Right lobe of liver (tissue), 6 donors: ENCODE measurements at regions not wholly inside any gene's neighbourhood (a gene's known extent, or its start where the extent isn't known, plus 50 kb on each side); places are given as distances from the start of the nearest gene placed in this dataset.

ENCODE experiments used
- ATAC-seq, 4 donors: fragments of 200-7000 bp; cut with Tn5 transposase; one replicate each; pipeline ENCODE4 v1.9.1; 2020; ENCODE audit warnings: mild to moderate bottlenecking in 4 of 4, moderate library complexity in 4 of 4
- DNase-seq, 3 donors: peaks; one replicate each; pipeline ENCODE4 v3.0.0-alpha.2; 2020
- H3K27ac ChIP-seq, 3 donors: fragments of 200-600 bp; one replicate each; pipeline ENCODE4 v1.8.0; 2022
- H3K27me3 ChIP-seq, 2 donors: fragments of 200-600 bp; one replicate each; pipeline ENCODE4 v1.8.0; 2022
- H3K36me3 ChIP-seq, 4 donors: fragments of 200-600 bp; sonication (generic) in 1 of 4; one replicate each; pipeline versions ENCODE4 v1.5.1 to v1.8.0; 2017 to 2022; ENCODE audit warnings: control low read depth in 1 of 4
- H3K4me1 ChIP-seq, 4 donors: fragments of 200-600 bp; sonication (generic) in 1 of 4; one replicate each; pipeline versions ENCODE4 v1.5.1 to v1.8.0; 2017 to 2022; ENCODE audit warnings: control low read depth in 1 of 4
- H3K4me3 ChIP-seq, 3 donors: fragments of 200-600 bp; one replicate each; pipeline ENCODE4 v1.8.0; 2022
- H3K9me3 ChIP-seq, 4 donors: fragments of 200-600 bp; sonication (generic) in 1 of 4; one replicate each; pipeline versions ENCODE4 v1.5.1 to v1.8.0; 2017 to 2022; ENCODE audit warnings: control low read depth in 1 of 4
- POLR2A ChIP-seq: fragments of 450-650 bp; IDR thresholded peaks from one replicate; pipeline ENCODE4 v1.6.1; 2017; ENCODE audit warnings: antibody characterized with exemption, mild to moderate bottlenecking
- WGBS: methylation state at CpG from one replicate; pipeline ENCODE4 v1.1.6; 2018; ENCODE audit warnings: low coverage, low lambda C conversion rate; ENCODE audit not compliant: insufficient coverage; ENCODE audit errors: missing lambda C conversion rate; 5-methylcytosine and 5-hydroxymethylcytosine counted together
- intact Hi-C, 2 donors: fragments of 100-400 bp; cut with DNase I; formaldehyde crosslinking; loops; one replicate each; pipeline versions ENCODE4 v1.11.2 to v1.14.1; 2022
- TF ChIP-seq, protein P1 (sequence below), 4 donors: fragments of 200-600 bp in 3 of 4; fragments of 450-650 bp in 1 of 4; IDR thresholded peaks; one replicate each; pipeline versions ENCODE4 v1.5.1 to v1.8.0; 2016 to 2022; ENCODE audit warnings: antibody characterized with exemption in 4 of 4, mild to moderate bottlenecking in 2 of 4
- donor health status: DM: no; HTN: yes; CAD: no.
- donor health status: DM: no; HTN: no; CAD: no.
- donor health status: DM: no; HTN: no; CAD: no.
- donor health status: DM: no; HTN: yes; CAD: no.
- donor health status: DM: no; HTN: yes; CAD: no.

DNA sequence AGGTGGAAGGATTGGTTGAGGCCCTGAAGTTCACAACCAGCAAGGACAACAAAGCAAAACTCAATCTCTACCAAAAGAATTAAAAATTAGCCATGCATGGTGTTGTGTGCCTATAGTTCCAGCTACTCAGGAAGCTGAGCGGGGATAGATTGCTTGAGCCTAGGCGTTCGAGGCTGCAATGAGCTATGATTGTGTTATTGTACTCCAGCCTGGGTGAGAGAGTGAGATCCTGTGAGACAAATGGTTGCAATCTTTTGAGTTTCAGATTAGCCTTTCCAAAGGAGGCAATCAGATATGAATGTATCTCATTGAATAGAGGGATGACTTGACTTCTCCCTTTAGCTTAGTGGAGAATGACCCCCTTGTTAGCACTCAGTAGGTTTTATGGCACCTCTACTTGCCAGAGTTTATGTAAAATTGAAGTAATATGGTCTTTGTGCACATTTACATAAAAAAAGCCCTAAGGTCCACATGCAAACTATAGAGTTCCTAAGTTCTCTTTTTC is 105.6 kb upstream of the OLFM3 start:
- Histone ChIP-seq H3K9me3 (no peaks in the 10 kb centered on the region), H3K27ac (no peak overlapping the region), H3K4me3 (no peak overlapping the region), H3K4me1 (no peaks in the 10 kb centered on the region), H3K27me3 (no peaks in the 10 kb centered on the region), H3K36me3 (no peaks in the 10 kb centered on the region)
- DNase-seq (no peak), ATAC-seq (no peak)
- TF ChIP-seq POLR2A, result no peak
- TF ChIP-seq, protein P1, sequence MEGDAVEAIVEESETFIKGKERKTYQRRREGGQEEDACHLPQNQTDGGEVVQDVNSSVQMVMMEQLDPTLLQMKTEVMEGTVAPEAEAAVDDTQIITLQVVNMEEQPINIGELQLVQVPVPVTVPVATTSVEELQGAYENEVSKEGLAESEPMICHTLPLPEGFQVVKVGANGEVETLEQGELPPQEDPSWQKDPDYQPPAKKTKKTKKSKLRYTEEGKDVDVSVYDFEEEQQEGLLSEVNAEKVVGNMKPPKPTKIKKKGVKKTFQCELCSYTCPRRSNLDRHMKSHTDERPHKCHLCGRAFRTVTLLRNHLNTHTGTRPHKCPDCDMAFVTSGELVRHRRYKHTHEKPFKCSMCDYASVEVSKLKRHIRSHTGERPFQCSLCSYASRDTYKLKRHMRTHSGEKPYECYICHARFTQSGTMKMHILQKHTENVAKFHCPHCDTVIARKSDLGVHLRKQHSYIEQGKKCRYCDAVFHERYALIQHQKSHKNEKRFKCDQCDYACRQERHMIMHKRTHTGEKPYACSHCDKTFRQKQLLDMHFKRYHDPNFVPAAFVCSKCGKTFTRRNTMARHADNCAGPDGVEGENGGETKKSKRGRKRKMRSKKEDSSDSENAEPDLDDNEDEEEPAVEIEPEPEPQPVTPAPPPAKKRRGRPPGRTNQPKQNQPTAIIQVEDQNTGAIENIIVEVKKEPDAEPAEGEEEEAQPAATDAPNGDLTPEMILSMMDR (IDR thresholded peaks at IDR 0.05), result no peak
- intact Hi-C loops, result no loop called here
- 30% methylated on average over 2 of the region's 3 CpGs for WGBS

DNA sequence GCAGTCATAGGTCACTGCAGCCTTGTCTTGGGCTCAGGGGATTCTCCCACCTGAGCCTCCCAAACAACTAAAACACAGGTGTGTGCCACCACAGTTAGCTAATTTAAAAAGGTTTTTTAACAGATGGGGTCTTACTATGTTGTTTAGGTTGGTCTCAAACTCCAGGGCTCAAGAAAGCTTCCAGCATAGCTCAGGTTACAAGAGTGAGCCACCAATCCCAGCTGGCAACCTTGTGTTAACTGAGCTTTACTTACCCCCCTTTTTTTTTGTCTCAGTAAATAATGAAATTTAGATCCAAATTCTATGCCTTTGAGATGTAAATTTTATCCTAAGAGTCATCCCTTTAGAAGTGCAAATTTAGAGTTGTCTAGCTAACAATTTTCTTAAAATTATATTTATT is 103.9 kb upstream of the OLFM3 start:
- Histone ChIP-seq H3K4me1 (no peaks in the 10 kb centered on the region), H3K4me3 (no peak overlapping the region), H3K27ac (no peak overlapping the region), H3K36me3 (no peaks in the 10 kb centered on the region), H3K9me3 (no peaks in the 10 kb centered on the region), H3K27me3 (no peaks in the 10 kb centered on the region)
- TF ChIP-seq POLR2A, result no peak
- TF ChIP-seq, protein P1 (IDR thresholded peaks at IDR 0.05), result no peak
- DNase-seq (no peak), ATAC-seq (no peak)
- intact Hi-C loops, result no loop called here

DNA sequence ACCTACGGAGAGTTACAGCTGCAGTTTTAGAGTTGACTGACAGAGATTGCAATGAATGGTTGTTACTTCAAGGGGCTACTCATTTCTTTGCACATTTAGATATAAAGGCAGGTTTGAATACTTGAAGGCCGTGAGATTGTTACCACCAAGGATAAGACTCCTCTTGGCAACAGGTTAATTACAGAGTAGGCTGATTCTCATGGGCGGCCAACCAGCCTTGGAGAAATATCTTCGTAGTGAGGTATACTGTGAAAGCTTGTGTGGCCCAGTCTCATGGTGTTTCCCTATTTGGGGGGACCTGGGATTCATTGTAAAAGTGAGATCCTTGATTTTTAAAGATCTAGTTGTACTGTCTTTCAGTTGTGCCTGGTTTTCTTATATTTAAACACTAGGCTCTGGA is 103.2 kb upstream of the OLFM3 start:
- H3K27ac ChIP-seq, result no peak overlapping the region
- ATAC-seq, result no peak
- DNase-seq, result no peak
- H3K9me3 ChIP-seq, result no peaks in the 10 kb centered on the region
- no peaks in the 10 kb centered on the region for H3K27me3 ChIP-seq
- H3K4me3 ChIP-seq, result no peak overlapping the region
- no peaks in the 10 kb centered on the region for H3K4me1 ChIP-seq
- no peaks in the 10 kb centered on the region for H3K36me3 ChIP-seq
- intact Hi-C loops, result no loop called here
- 47% methylated on average over 3 of the region's 4 CpGs for WGBS
- no peak for TF ChIP-seq POLR2A
- TF ChIP-seq, protein P1 (IDR thresholded peaks at IDR 0.05), result no peak

DNA sequence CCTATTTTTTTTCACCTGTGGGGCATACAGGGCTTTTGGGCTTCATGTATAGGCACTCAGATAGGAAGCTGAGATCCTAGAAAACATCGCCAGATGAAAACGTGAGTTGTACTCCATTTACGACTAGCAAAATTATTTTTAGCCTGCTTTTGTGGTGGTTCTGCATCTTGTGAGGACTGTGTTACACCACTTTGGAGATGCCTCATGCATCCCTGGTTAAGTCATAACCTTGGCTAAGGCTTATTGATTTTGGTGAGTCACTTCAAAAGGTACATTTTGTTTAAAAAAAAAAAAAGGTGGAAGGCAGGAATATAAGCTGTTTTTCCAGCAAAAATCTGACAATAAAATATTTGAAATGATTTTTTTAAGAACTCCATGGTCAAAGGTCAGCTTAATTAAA is 101.8 kb upstream of the OLFM3 start:
- no peaks in the 10 kb centered on the region for H3K4me1 ChIP-seq
- WGBS, result 40% methylated on average over 3 of the region's 3 CpGs
- H3K9me3 ChIP-seq, result no peaks in the 10 kb centered on the region
- intact Hi-C loops, result no loop called here
- H3K27ac ChIP-seq, result no peak overlapping the region
- H3K27me3 ChIP-seq, result no peaks in the 10 kb centered on the region
- TF ChIP-seq, protein P1 (IDR thresholded peaks at IDR 0.05), result no peak
- TF ChIP-seq POLR2A, result no peak
- H3K36me3 ChIP-seq, result no peaks in the 10 kb centered on the region
- no peak for ATAC-seq
- H3K4me3 ChIP-seq, result no peak overlapping the region
- DNase-seq, result no peak

DNA sequence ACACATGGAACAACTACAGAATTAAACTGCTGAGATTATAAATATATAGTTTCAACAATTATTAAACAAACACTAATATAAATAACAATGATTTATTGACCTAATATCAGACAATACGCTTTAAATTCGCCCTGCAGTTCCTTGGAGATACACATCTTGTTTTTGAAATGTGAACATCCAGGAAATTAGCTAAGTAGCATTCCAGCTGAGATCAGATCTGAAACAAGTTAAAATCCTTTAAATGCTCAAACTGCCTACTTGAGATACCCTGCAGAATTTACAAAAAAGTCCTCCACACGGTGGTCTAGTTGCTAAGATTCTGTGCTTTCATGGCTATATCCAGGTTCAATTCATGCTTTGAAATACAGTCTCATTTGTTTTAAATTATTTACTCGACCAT is 101.4 kb upstream of the OLFM3 start:
- ATAC-seq (no peak), DNase-seq (no peak)
- intact Hi-C loops, result no loop called here
- no peaks in the 10 kb centered on the region for H3K9me3 ChIP-seq
- 35% methylated on average over 4 of the region's 4 CpGs for WGBS
- no peak for TF ChIP-seq POLR2A
- TF ChIP-seq, protein P1 (IDR thresholded peaks at IDR 0.05), result no peak
- no peak overlapping the region for H3K27ac ChIP-seq
- H3K27me3 ChIP-seq, result no peaks in the 10 kb centered on the region
- no peak overlapping the region for H3K4me3 ChIP-seq
- no peaks in the 10 kb centered on the region for H3K36me3 ChIP-seq
- no peaks in the 10 kb centered on the region for H3K4me1 ChIP-seq
